HEK293 (cell line): ENCODE measurements at regions not wholly inside any gene's neighbourhood (a gene's known extent, or its start where the extent isn't known, plus 50 kb on each side); places are given as distances from the start of the nearest gene placed in this dataset.

ENCODE experiments used
- ZNF121 ChIP-seq: fragments of 450-650 bp; formaldehyde crosslinking; IDR thresholded peaks from 2 replicates; pipeline ENCODE4 v1.5.1; 2016; ENCODE audit warnings: missing biosample characterization, missing genetic modification characterization
- TF ChIP-seq, protein P1 (sequence below): fragments of 450-650 bp; formaldehyde crosslinking; IDR thresholded peaks from 2 replicates; pipeline ENCODE4 v1.5.1; 2016; ENCODE audit warnings: missing biosample characterization, missing genetic modification characterization

- TF ChIP-seq, protein P1, sequence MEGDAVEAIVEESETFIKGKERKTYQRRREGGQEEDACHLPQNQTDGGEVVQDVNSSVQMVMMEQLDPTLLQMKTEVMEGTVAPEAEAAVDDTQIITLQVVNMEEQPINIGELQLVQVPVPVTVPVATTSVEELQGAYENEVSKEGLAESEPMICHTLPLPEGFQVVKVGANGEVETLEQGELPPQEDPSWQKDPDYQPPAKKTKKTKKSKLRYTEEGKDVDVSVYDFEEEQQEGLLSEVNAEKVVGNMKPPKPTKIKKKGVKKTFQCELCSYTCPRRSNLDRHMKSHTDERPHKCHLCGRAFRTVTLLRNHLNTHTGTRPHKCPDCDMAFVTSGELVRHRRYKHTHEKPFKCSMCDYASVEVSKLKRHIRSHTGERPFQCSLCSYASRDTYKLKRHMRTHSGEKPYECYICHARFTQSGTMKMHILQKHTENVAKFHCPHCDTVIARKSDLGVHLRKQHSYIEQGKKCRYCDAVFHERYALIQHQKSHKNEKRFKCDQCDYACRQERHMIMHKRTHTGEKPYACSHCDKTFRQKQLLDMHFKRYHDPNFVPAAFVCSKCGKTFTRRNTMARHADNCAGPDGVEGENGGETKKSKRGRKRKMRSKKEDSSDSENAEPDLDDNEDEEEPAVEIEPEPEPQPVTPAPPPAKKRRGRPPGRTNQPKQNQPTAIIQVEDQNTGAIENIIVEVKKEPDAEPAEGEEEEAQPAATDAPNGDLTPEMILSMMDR (tag by site-specific recombination): no peak
- TF ChIP-seq ZNF121 (tag by site-specific recombination): no peak
These were observed 170.2 kb upstream of the GOT2 start for GRCh38 chr16:58904291-58904690.
